ENCODE measurements at regions not wholly inside any gene's neighbourhood (a gene's known extent, or its start where the extent isn't known, plus 50 kb on each side); places are given as distances from the start of the nearest gene placed in this dataset.

DNA sequence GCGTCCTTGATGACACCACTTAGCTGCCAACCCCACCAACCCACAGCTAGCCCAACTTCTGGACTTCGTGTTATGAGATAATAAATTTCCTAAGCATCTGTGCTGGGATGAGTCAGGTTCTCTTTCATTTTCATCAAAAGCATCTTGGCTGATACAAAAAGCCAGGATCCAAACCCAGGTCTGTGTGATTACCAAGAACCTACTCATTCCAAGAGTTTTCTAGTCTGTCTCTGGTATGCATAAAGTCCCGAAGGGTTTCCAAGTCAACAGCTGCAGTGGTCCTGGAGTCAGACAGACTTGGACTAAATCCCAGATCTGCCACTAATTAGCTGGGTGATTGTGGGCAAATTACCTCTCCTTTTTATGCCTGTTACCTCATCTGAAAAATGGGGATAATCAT, 55.5 kb upstream of the SERP2 start:
- H3K9me3 ChIP-seq (ENCODE audit: low read length): no peaks in the 10 kb centered on the region
- H3K36me3 ChIP-seq (ENCODE audit: insufficient read depth, low read length): no peaks in the 10 kb centered on the region
- H2AFZ ChIP-seq (ENCODE audit: low read depth, low read length): no peak overlapping the region
- no peaks in the 10 kb centered on the region for H3K4me1 ChIP-seq (ENCODE audit: insufficient read depth, low read length)
- H3K27me3 ChIP-seq (ENCODE audit: insufficient read depth, low read length): peaks cover 4% of the 10 kb centered on the region
- no peak overlapping the region for H3K4me3 ChIP-seq (ENCODE audit: low read length)

DNA sequence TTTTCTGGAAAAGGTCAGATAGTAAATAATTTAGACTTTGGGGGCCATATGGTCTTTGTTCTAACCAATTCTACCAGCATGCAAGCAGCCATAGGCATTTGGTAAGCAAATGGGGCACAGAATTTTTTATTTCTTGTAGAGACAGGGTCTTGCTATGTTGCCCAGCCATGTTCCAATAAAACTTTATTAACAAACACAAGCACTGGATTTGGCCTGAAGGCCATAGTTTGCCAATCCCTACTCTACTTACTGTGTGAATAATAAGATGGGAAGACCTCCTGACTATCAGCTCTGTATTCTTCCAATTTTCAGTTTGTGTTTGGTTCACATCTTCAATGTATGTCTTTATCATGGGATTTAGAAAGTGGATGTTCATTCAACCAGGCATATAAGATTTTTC, 53.0 kb upstream of the SERP2 start:
- Histone ChIP-seq H3K27me3 (ENCODE audit: insufficient read depth, low read length) (peaks cover 4% of the 10 kb centered on the region), H3K9me3 (ENCODE audit: low read length) (no peaks in the 10 kb centered on the region), H3K4me1 (ENCODE audit: insufficient read depth, low read length) (no peaks in the 10 kb centered on the region), H3K4me3 (ENCODE audit: low read length) (no peak overlapping the region), H3K36me3 (ENCODE audit: insufficient read depth, low read length) (no peaks in the 10 kb centered on the region), H2AFZ (ENCODE audit: low read depth, low read length) (no peak overlapping the region)

GRCh38 chr13:44321961-44322360, 51.7 kb upstream of the SERP2 start:
- Histone ChIP-seq H3K4me1 (ENCODE audit: insufficient read depth, low read length) (no peaks in the 10 kb centered on the region), H3K4me3 (ENCODE audit: low read length) (no peak overlapping the region), H3K27me3 (ENCODE audit: insufficient read depth, low read length) (peaks cover 4% of the 10 kb centered on the region), H3K9me3 (ENCODE audit: low read length) (no peaks in the 10 kb centered on the region), H2AFZ (ENCODE audit: low read depth, low read length) (no peak overlapping the region), H3K36me3 (ENCODE audit: insufficient read depth, low read length) (no peaks in the 10 kb centered on the region)

DNA sequence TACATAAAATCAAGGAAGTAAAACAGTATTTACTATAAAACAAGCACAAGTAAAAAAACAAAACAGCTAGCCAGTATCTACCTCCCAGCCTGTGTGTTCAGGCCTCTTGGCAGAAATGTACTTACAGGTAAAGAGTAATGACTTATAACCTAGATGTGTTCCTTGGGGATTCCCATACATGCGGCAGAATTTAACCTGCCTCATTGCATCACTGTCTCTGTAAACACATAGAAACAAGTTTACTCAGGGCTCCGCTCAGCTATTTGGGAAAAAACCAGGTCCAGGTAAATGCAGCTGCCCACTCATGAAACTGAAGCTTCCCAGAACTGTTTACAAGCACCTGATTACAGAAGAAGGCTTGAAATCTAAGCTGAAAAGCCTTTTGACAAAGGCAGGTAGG, 50.7 kb upstream of the SERP2 start:
- H3K36me3 ChIP-seq (ENCODE audit: insufficient read depth, low read length): no peaks in the 10 kb centered on the region
- no peak overlapping the region for H3K4me3 ChIP-seq (ENCODE audit: low read length)
- H3K27me3 ChIP-seq (ENCODE audit: insufficient read depth, low read length): peaks cover 3% of the 10 kb centered on the region
- H3K9me3 ChIP-seq (ENCODE audit: low read length): no peaks in the 10 kb centered on the region
- H2AFZ ChIP-seq (ENCODE audit: low read depth, low read length): no peak overlapping the region
- no peaks in the 10 kb centered on the region for H3K4me1 ChIP-seq (ENCODE audit: insufficient read depth, low read length)

DNA sequence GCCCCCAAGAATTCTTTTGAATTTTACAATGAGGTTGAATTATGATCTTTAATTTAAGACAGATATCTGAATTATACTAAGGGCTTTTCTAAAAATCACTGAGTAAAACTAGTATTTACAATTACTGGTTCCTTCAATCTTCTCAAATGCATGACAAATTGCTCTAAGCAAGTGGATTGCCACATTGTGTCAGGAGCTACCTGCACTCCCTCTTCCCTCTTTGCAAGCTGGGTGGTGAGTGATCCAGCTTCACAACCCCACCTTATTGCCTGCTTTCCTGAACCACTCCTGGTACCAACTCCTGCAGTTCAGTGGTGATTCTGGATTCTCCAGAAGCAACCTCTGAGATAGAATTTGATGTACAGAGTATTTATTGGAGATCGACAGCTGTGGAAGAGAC, 49.9 kb upstream of the SERP2 start:
- Histone ChIP-seq H3K4me1 (ENCODE audit: insufficient read depth, low read length) (no peaks in the 10 kb centered on the region), H3K36me3 (ENCODE audit: insufficient read depth, low read length) (no peaks in the 10 kb centered on the region), H2AFZ (ENCODE audit: low read depth, low read length) (no peak overlapping the region), H3K4me3 (ENCODE audit: low read length) (no peak overlapping the region), H3K27me3 (ENCODE audit: insufficient read depth, low read length) (no peaks in the 10 kb centered on the region), H3K9me3 (ENCODE audit: low read length) (no peaks in the 10 kb centered on the region)
